ENCODE measurements at regions not wholly inside any gene's neighbourhood (a gene's known extent, or its start where the extent isn't known, plus 50 kb on each side); places are given as distances from the start of the nearest gene placed in this dataset.
"Not testable (repeated sequence)": the region's sequence is repeated elsewhere in the genome, so short reads cannot be mapped to it uniquely, and the experiment has no call there.

GRCh38 chr9:38177680-38178079 lies 108.7 kb upstream of the SHB start:
- no peak overlapping the region for H3K27ac ChIP-seq
- TF ChIP-seq FOXP2 (optimal IDR thresholded peaks at IDR 0.05; ENCODE audit: control extremely low read depth, extremely low read length, insufficient read depth): no peak
- TF ChIP-seq EZH2 (IDR thresholded peaks at IDR 0.05): no peak
- no peak for TF ChIP-seq POLR2AphosphoS5 (IDR thresholded peaks at IDR 0.05; ENCODE audit: borderline replicate concordance, low read depth, low read length)
- H3K9me3 ChIP-seq (ENCODE audit: low read depth, low read length): no peaks in the 10 kb centered on the region
- DNase-seq (ENCODE audit: low read depth, low spot score): no peak
- H3K36me3 ChIP-seq (ENCODE audit: insufficient read depth, low read length): no peaks in the 10 kb centered on the region
- no peak overlapping the region for H3K4me3 ChIP-seq
- no peak overlapping the region for H3K9ac ChIP-seq (ENCODE audit: insufficient read length)

- Histone ChIP-seq H3K27ac (no peak overlapping the region), H3K9ac (ENCODE audit: insufficient read length) (no peak overlapping the region), H3K9me3 (ENCODE audit: low read depth, low read length) (no peaks in the 10 kb centered on the region), H3K36me3 (ENCODE audit: insufficient read depth, low read length) (no peaks in the 10 kb centered on the region), H3K4me3 (no peak overlapping the region)
- no peak for DNase-seq (ENCODE audit: low read depth, low spot score)
- TF ChIP-seq FOXP2 (optimal IDR thresholded peaks at IDR 0.05; ENCODE audit: control extremely low read depth, extremely low read length, insufficient read depth) (no peak), POLR2AphosphoS5 (IDR thresholded peaks at IDR 0.05; ENCODE audit: borderline replicate concordance, low read depth, low read length) (no peak), EZH2 (IDR thresholded peaks at IDR 0.05) (no peak)
Observed at GRCh38 chr9:38176251-38176650, 107.2 kb upstream of the SHB start.

GRCh38 chr9:38175423-38175822 lies 106.4 kb upstream of the SHB start:
- no peak overlapping the region for H3K9ac ChIP-seq (ENCODE audit: insufficient read length)
- H3K4me3 ChIP-seq: no peak overlapping the region
- no peak for TF ChIP-seq EZH2 (IDR thresholded peaks at IDR 0.05)
- no peak for TF ChIP-seq POLR2AphosphoS5 (IDR thresholded peaks at IDR 0.05; ENCODE audit: borderline replicate concordance, low read depth, low read length)
- no peak for TF ChIP-seq FOXP2 (optimal IDR thresholded peaks at IDR 0.05; ENCODE audit: control extremely low read depth, extremely low read length, insufficient read depth)
- DNase-seq (ENCODE audit: low read depth, low spot score): no peak
- H3K27ac ChIP-seq: no peak overlapping the region
- no peaks in the 10 kb centered on the region for H3K9me3 ChIP-seq (ENCODE audit: low read depth, low read length)
- no peaks in the 10 kb centered on the region for H3K36me3 ChIP-seq (ENCODE audit: insufficient read depth, low read length)

GRCh38 chr9:38172586-38172985 lies 103.6 kb upstream of the SHB start:
- peak; percentile 77 for DNase-seq (ENCODE audit: low read depth, low spot score)
- no peak overlapping the region for H3K9ac ChIP-seq (ENCODE audit: insufficient read length)
- TF ChIP-seq EZH2 (IDR thresholded peaks at IDR 0.05) (no peak), POLR2AphosphoS5 (IDR thresholded peaks at IDR 0.05; ENCODE audit: borderline replicate concordance, low read depth, low read length) (no peak)
- H3K4me3 ChIP-seq: peak overlapping the region; percentile 44
- H3K36me3 ChIP-seq (ENCODE audit: insufficient read depth, low read length): no peaks in the 10 kb centered on the region
- H3K27ac ChIP-seq: peak overlapping the region; percentile 26; the same call in 1 of the 2 replicates
- H3K9me3 ChIP-seq (ENCODE audit: low read depth, low read length): no peaks in the 10 kb centered on the region

GRCh38 chr9:38171926-38172325 lies 102.9 kb upstream of the SHB start:
- peak; percentile 5 for DNase-seq (ENCODE audit: low read depth, low spot score)
- H3K4me3 ChIP-seq: no peak overlapping the region
- TF ChIP-seq EZH2 (IDR thresholded peaks at IDR 0.05) (no peak), POLR2AphosphoS5 (IDR thresholded peaks at IDR 0.05; ENCODE audit: borderline replicate concordance, low read depth, low read length) (no peak), FOXP2 (optimal IDR thresholded peaks at IDR 0.05; ENCODE audit: control extremely low read depth, extremely low read length, insufficient read depth) (no peak)
- H3K36me3 ChIP-seq (ENCODE audit: insufficient read depth, low read length): no peaks in the 10 kb centered on the region
- H3K9me3 ChIP-seq (ENCODE audit: low read depth, low read length): no peaks in the 10 kb centered on the region
- H3K9ac ChIP-seq (ENCODE audit: insufficient read length): no peak overlapping the region
- peak overlapping the region; percentile 34; the same call in 1 of the 2 replicates for H3K27ac ChIP-seq

- H3K9me3 ChIP-seq (ENCODE audit: low read depth, low read length): no peaks in the 10 kb centered on the region
- no peak overlapping the region for H3K9ac ChIP-seq (ENCODE audit: insufficient read length)
- H3K27ac ChIP-seq: no peak overlapping the region
- H3K4me3 ChIP-seq: no peak overlapping the region
- no peak for TF ChIP-seq POLR2AphosphoS5 (IDR thresholded peaks at IDR 0.05; ENCODE audit: borderline replicate concordance, low read depth, low read length)
- no peak for TF ChIP-seq FOXP2 (optimal IDR thresholded peaks at IDR 0.05; ENCODE audit: control extremely low read depth, extremely low read length, insufficient read depth)
- no peak for TF ChIP-seq EZH2 (IDR thresholded peaks at IDR 0.05)
- no peak for DNase-seq (ENCODE audit: low read depth, low spot score)
- no peaks in the 10 kb centered on the region for H3K36me3 ChIP-seq (ENCODE audit: insufficient read depth, low read length)
Observed at GRCh38 chr9:38171538-38171884, 102.5 kb upstream of the SHB start.

- DNase-seq (ENCODE audit: low read depth, low spot score); H3K9me3 ChIP-seq (ENCODE audit: low read depth, low read length); H3K9ac ChIP-seq (ENCODE audit: insufficient read length); H3K27ac ChIP-seq; H3K36me3 ChIP-seq (ENCODE audit: insufficient read depth, low read length); H3K4me3 ChIP-seq: not testable (repeated sequence)
Observed at GRCh38 chr9:38170763-38171537, 101.9 kb upstream of the SHB start.

- not testable (repeated sequence) for DNase-seq (ENCODE audit: low read depth, low spot score); H3K27ac ChIP-seq; H3K36me3 ChIP-seq (ENCODE audit: insufficient read depth, low read length); H3K9me3 ChIP-seq (ENCODE audit: low read depth, low read length); H3K4me3 ChIP-seq; H3K9ac ChIP-seq (ENCODE audit: insufficient read length)
Observed at GRCh38 chr9:38170155-38170554, 101.1 kb upstream of the SHB start.

GRCh38 chr9:38166501-38166900 lies 97.5 kb upstream of the SHB start:
- no peaks in the 10 kb centered on the region for H3K9me3 ChIP-seq (ENCODE audit: low read depth, low read length)
- no peak overlapping the region for H3K9ac ChIP-seq (ENCODE audit: insufficient read length)
- H3K4me3 ChIP-seq: no peak overlapping the region
- TF ChIP-seq EZH2 (IDR thresholded peaks at IDR 0.05): no peak
- no peak for TF ChIP-seq FOXP2 (optimal IDR thresholded peaks at IDR 0.05; ENCODE audit: control extremely low read depth, extremely low read length, insufficient read depth)
- TF ChIP-seq POLR2AphosphoS5 (IDR thresholded peaks at IDR 0.05; ENCODE audit: borderline replicate concordance, low read depth, low read length): no peak
- no peak overlapping the region for H3K27ac ChIP-seq
- DNase-seq (ENCODE audit: low read depth, low spot score): no peak
- no peaks in the 10 kb centered on the region for H3K36me3 ChIP-seq (ENCODE audit: insufficient read depth, low read length)

Measured in SK-N-MC (cell line).